ENCODE measurements at regions not wholly inside any gene's neighbourhood (a gene's known extent, or its start where the extent isn't known, plus 50 kb on each side); places are given as distances from the start of the nearest gene placed in this dataset.

- DNase-seq, result no peak
- H3K27ac ChIP-seq (ENCODE audit: insufficient read depth in 1 of 2, low read depth in 1 of 2, low read length in 2 of 2, poor library complexity in 1 of 2, severe bottlenecking in 2 of 2), result no peak overlapping the region
- ChIA-PET CTCF (no interaction called here), POLR2A (no interaction called here)
- H3K36me3 ChIP-seq (ENCODE audit: control insufficient read depth in 4 of 4, insufficient read depth in 4 of 4, low read length in 3 of 4), result no peaks in the 10 kb centered on the region
- no peak overlapping the region for H3K4me3 ChIP-seq (ENCODE audit: control insufficient read depth in 1 of 7, extremely low read depth in 1 of 7, insufficient read depth in 4 of 7, low read depth in 2 of 7, low read length in 6 of 7)
- H3K9me3 ChIP-seq (ENCODE audit: control extremely low read depth in 1 of 5, control insufficient read depth in 4 of 5, insufficient read depth in 2 of 5, low read depth in 1 of 5, low read length in 4 of 5), result no peaks in the 10 kb centered on the region
- peaks cover 0 to 10% (median 2%) of the 10 kb centered on the region in 5 experiments for H3K27me3 ChIP-seq (replicated peaks in 2 of 5; ENCODE audit: control insufficient read depth in 4 of 5, insufficient read depth in 5 of 5, low read length in 4 of 5)
- no peaks in the 10 kb centered on the region for H3K4me1 ChIP-seq (ENCODE audit: control extremely low read depth in 1 of 4, control insufficient read depth in 4 of 4, insufficient read depth in 4 of 4, low read length in 3 of 4)
Measured at GRCh38 chr20:9926476-9926875, 87.6 kb upstream of the PAK5 start.

- Histone ChIP-seq H3K27ac (ENCODE audit: insufficient read depth in 1 of 2, low read depth in 1 of 2, low read length in 2 of 2, poor library complexity in 1 of 2, severe bottlenecking in 2 of 2) (no peak overlapping the region), H3K4me1 (ENCODE audit: control extremely low read depth in 1 of 4, control insufficient read depth in 4 of 4, insufficient read depth in 4 of 4, low read length in 3 of 4) (no peaks in the 10 kb centered on the region), H3K4me3 (ENCODE audit: control insufficient read depth in 1 of 7, extremely low read depth in 1 of 7, insufficient read depth in 4 of 7, low read depth in 2 of 7, low read length in 6 of 7) (no peak overlapping the region), H3K36me3 (ENCODE audit: control insufficient read depth in 4 of 4, insufficient read depth in 4 of 4, low read length in 3 of 4) (no peaks in the 10 kb centered on the region), H3K9me3 (ENCODE audit: control extremely low read depth in 1 of 5, control insufficient read depth in 4 of 5, insufficient read depth in 2 of 5, low read depth in 1 of 5, low read length in 4 of 5) (no peaks in the 10 kb centered on the region), H3K27me3 (replicated peaks in 2 of 5; ENCODE audit: control insufficient read depth in 4 of 5, insufficient read depth in 5 of 5, low read length in 4 of 5) (peaks cover 0 to 10% (median 2%) of the 10 kb centered on the region in 5 experiments)
- 100% methylated on average over 1 of the region's 1 CpG for WGBS (ENCODE audit: insufficient coverage)
- CTCF ChIA-PET, result no interaction called here
- POLR2A ChIA-PET, result no interaction called here
- no peak for DNase-seq
Measured at GRCh38 chr20:9926007-9926406, 87.1 kb upstream of the PAK5 start.

GRCh38 chr20:9923648-9924047, 84.8 kb upstream of the PAK5 start:
- ChIA-PET CTCF (interaction anchor here (0.7 kb wide), 1 partner anchor 11 kb away, joined by 5 read pairs; no protein-coding TSS in a partner anchor), POLR2A (no interaction called here)
- WGBS (ENCODE audit: insufficient coverage), result 93% methylated on average over 4 of the region's 4 CpGs
- Histone ChIP-seq H3K4me3 (ENCODE audit: control insufficient read depth in 1 of 7, extremely low read depth in 1 of 7, insufficient read depth in 4 of 7, low read depth in 2 of 7, low read length in 6 of 7) (no peak overlapping the region), H3K9me3 (ENCODE audit: control extremely low read depth in 1 of 5, control insufficient read depth in 4 of 5, insufficient read depth in 2 of 5, low read depth in 1 of 5, low read length in 4 of 5) (no peaks in the 10 kb centered on the region), H3K27me3 (replicated peaks in 2 of 5; ENCODE audit: control insufficient read depth in 4 of 5, insufficient read depth in 5 of 5, low read length in 4 of 5) (peaks cover 0 to 10% (median 0%) of the 10 kb centered on the region in 5 experiments), H3K36me3 (ENCODE audit: control insufficient read depth in 4 of 4, insufficient read depth in 4 of 4, low read length in 3 of 4) (no peaks in the 10 kb centered on the region), H3K27ac (ENCODE audit: insufficient read depth in 1 of 2, low read depth in 1 of 2, low read length in 2 of 2, poor library complexity in 1 of 2, severe bottlenecking in 2 of 2) (no peak overlapping the region), H3K4me1 (ENCODE audit: control extremely low read depth in 1 of 4, control insufficient read depth in 4 of 4, insufficient read depth in 4 of 4, low read length in 3 of 4) (no peaks in the 10 kb centered on the region)
- DNase-seq, result no peak

GRCh38 chr20:9920866-9921265, 82.0 kb upstream of the PAK5 start:
- CTCF ChIA-PET, result interaction anchor here (1.7 to 1.8 kb wide), 2 partner anchors 9 to 18 kb away, joined by 4 to 7 read pairs; no protein-coding TSS in a partner anchor
- no peaks in the 10 kb centered on the region for H3K9me3 ChIP-seq (ENCODE audit: control extremely low read depth in 1 of 5, control insufficient read depth in 4 of 5, insufficient read depth in 2 of 5, low read depth in 1 of 5, low read length in 4 of 5)
- WGBS (ENCODE audit: insufficient coverage), result no CpG with 5 or more reads among the region's 2 CpGs
- POLR2A ChIA-PET, result no interaction called here
- DNase-seq, result no peak
- H3K36me3 ChIP-seq (ENCODE audit: control insufficient read depth in 4 of 4, insufficient read depth in 4 of 4, low read length in 3 of 4), result no peaks in the 10 kb centered on the region
- H3K4me3 ChIP-seq (ENCODE audit: control insufficient read depth in 1 of 7, extremely low read depth in 1 of 7, insufficient read depth in 4 of 7, low read depth in 2 of 7, low read length in 6 of 7), result no peak overlapping the region
- peaks cover 0 to 2% (median 0%) of the 10 kb centered on the region in 5 experiments for H3K27me3 ChIP-seq (replicated peaks in 2 of 5; ENCODE audit: control insufficient read depth in 4 of 5, insufficient read depth in 5 of 5, low read length in 4 of 5)
- H3K4me1 ChIP-seq (ENCODE audit: control extremely low read depth in 1 of 4, control insufficient read depth in 4 of 4, insufficient read depth in 4 of 4, low read length in 3 of 4), result no peaks in the 10 kb centered on the region
- H3K27ac ChIP-seq (ENCODE audit: insufficient read depth in 1 of 2, low read depth in 1 of 2, low read length in 2 of 2, poor library complexity in 1 of 2, severe bottlenecking in 2 of 2), result no peak overlapping the region

- WGBS (ENCODE audit: insufficient coverage), result 96% methylated on average over 5 of the region's 5 CpGs
- H3K27ac ChIP-seq (ENCODE audit: insufficient read depth in 1 of 2, low read depth in 1 of 2, low read length in 2 of 2, poor library complexity in 1 of 2, severe bottlenecking in 2 of 2), result no peak overlapping the region
- no peaks in the 10 kb centered on the region for H3K9me3 ChIP-seq (ENCODE audit: control extremely low read depth in 1 of 5, control insufficient read depth in 4 of 5, insufficient read depth in 2 of 5, low read depth in 1 of 5, low read length in 4 of 5)
- H3K4me3 ChIP-seq (ENCODE audit: control insufficient read depth in 1 of 7, extremely low read depth in 1 of 7, insufficient read depth in 4 of 7, low read depth in 2 of 7, low read length in 6 of 7), result no peak overlapping the region
- H3K27me3 ChIP-seq (replicated peaks in 2 of 5; ENCODE audit: control insufficient read depth in 4 of 5, insufficient read depth in 5 of 5, low read length in 4 of 5), result peaks cover 0 to 2% (median 0%) of the 10 kb centered on the region in 5 experiments
- H3K4me1 ChIP-seq (ENCODE audit: control extremely low read depth in 1 of 4, control insufficient read depth in 4 of 4, insufficient read depth in 4 of 4, low read length in 3 of 4), result no peaks in the 10 kb centered on the region
- DNase-seq, result no peak
- ChIA-PET POLR2A (no interaction called here), CTCF (interaction anchor here (0.6 to 1.8 kb wide), 3 partner anchors 8 to 507 kb away, joined by 3 to 7 read pairs (median 4); no protein-coding TSS in a partner anchor)
- no peaks in the 10 kb centered on the region for H3K36me3 ChIP-seq (ENCODE audit: control insufficient read depth in 4 of 4, insufficient read depth in 4 of 4, low read length in 3 of 4)
Measured at GRCh38 chr20:9919271-9920014, 80.6 kb upstream of the PAK5 start.

GRCh38 chr20:9918348-9918747, 79.5 kb upstream of the PAK5 start:
- CTCF ChIA-PET, result no interaction called here
- Histone ChIP-seq H3K27ac (ENCODE audit: insufficient read depth in 1 of 2, low read depth in 1 of 2, low read length in 2 of 2, poor library complexity in 1 of 2, severe bottlenecking in 2 of 2) (no peak overlapping the region), H3K27me3 (replicated peaks in 2 of 5; ENCODE audit: control insufficient read depth in 4 of 5, insufficient read depth in 5 of 5, low read length in 4 of 5) (peaks cover 0 to 4% (median 0%) of the 10 kb centered on the region in 5 experiments), H3K4me3 (ENCODE audit: control insufficient read depth in 1 of 7, extremely low read depth in 1 of 7, insufficient read depth in 4 of 7, low read depth in 2 of 7, low read length in 6 of 7) (no peak overlapping the region), H3K36me3 (ENCODE audit: control insufficient read depth in 4 of 4, insufficient read depth in 4 of 4, low read length in 3 of 4) (no peaks in the 10 kb centered on the region), H3K9me3 (ENCODE audit: control extremely low read depth in 1 of 5, control insufficient read depth in 4 of 5, insufficient read depth in 2 of 5, low read depth in 1 of 5, low read length in 4 of 5) (no peaks in the 10 kb centered on the region), H3K4me1 (ENCODE audit: control extremely low read depth in 1 of 4, control insufficient read depth in 4 of 4, insufficient read depth in 4 of 4, low read length in 3 of 4) (no peaks in the 10 kb centered on the region)
- POLR2A ChIA-PET, result no interaction called here
- DNase-seq, result no peak
- 94% methylated on average over 5 of the region's 5 CpGs for WGBS (ENCODE audit: insufficient coverage)

GRCh38 chr20:9916761-9917160, 77.9 kb upstream of the PAK5 start:
- ChIA-PET CTCF (no interaction called here), POLR2A (no interaction called here)
- peaks cover 0 to 4% (median 0%) of the 10 kb centered on the region in 5 experiments for H3K27me3 ChIP-seq (replicated peaks in 2 of 5; ENCODE audit: control insufficient read depth in 4 of 5, insufficient read depth in 5 of 5, low read length in 4 of 5)
- no peak overlapping the region for H3K27ac ChIP-seq (ENCODE audit: insufficient read depth in 1 of 2, low read depth in 1 of 2, low read length in 2 of 2, poor library complexity in 1 of 2, severe bottlenecking in 2 of 2)
- 80% methylated on average over 1 of the region's 2 CpGs for WGBS (ENCODE audit: insufficient coverage)
- no peaks in the 10 kb centered on the region for H3K36me3 ChIP-seq (ENCODE audit: control insufficient read depth in 4 of 4, insufficient read depth in 4 of 4, low read length in 3 of 4)
- H3K4me1 ChIP-seq (ENCODE audit: control extremely low read depth in 1 of 4, control insufficient read depth in 4 of 4, insufficient read depth in 4 of 4, low read length in 3 of 4), result no peaks in the 10 kb centered on the region
- no peak for DNase-seq
- H3K4me3 ChIP-seq (ENCODE audit: control insufficient read depth in 1 of 7, extremely low read depth in 1 of 7, insufficient read depth in 4 of 7, low read depth in 2 of 7, low read length in 6 of 7), result no peak overlapping the region
- H3K9me3 ChIP-seq (ENCODE audit: control extremely low read depth in 1 of 5, control insufficient read depth in 4 of 5, insufficient read depth in 2 of 5, low read depth in 1 of 5, low read length in 4 of 5), result no peaks in the 10 kb centered on the region

All from common myeloid progenitor, CD34-positive (primary cell).